Smooth muscle cell of the brain vasculature (primary cell): ENCODE measurements at regions not wholly inside any gene's neighbourhood (a gene's known extent, or its start where the extent isn't known, plus 50 kb on each side); places are given as distances from the start of the nearest gene placed in this dataset.

Experiments used
- DNase-seq: peaks from one replicate; pipeline ENCODE4 v3.0.0-alpha.2; 2012; ENCODE audit warnings: low read depth, low spot score

GRCh38 chr7:70907259-70908247, 224.4 kb upstream of the GALNT17 start:
- DNase-seq, result no peak

GRCh38 chr7:70913924-70914323, 218.0 kb upstream of the GALNT17 start:
- DNase-seq, result no peak

GRCh38 chr7:70915067-70915466, 216.9 kb upstream of the GALNT17 start:
- no peak for DNase-seq

- no peak for DNase-seq
These were observed 212.4 kb upstream of the GALNT17 start for GRCh38 chr7:70919481-70920073.

- DNase-seq, result no peak
These were observed 211.1 kb upstream of the GALNT17 start for GRCh38 chr7:70920876-70921275.

GRCh38 chr7:70923181-70923845, 208.6 kb upstream of the GALNT17 start:
- DNase-seq, result no peak

- no peak for DNase-seq
These were observed 206.4 kb upstream of the GALNT17 start for GRCh38 chr7:70925411-70926115.

GRCh38 chr7:70926666-70927065, 205.3 kb upstream of the GALNT17 start:
- DNase-seq, result no peak

- DNase-seq, result no peak
These were observed 196.6 kb upstream of the GALNT17 start for GRCh38 chr7:70935311-70935710.

- DNase-seq, result no peak
These were observed 196.1 kb upstream of the GALNT17 start for GRCh38 chr7:70935854-70936253.

GRCh38 chr7:70937424-70937823, 194.5 kb upstream of the GALNT17 start:
- DNase-seq, result no peak

GRCh38 chr7:70940597-70940996, 191.3 kb upstream of the GALNT17 start:
- no peak for DNase-seq

- no peak for DNase-seq
These were observed 189.2 kb upstream of the GALNT17 start for GRCh38 chr7:70942791-70943190.

- DNase-seq, result no peak
These were observed 187.4 kb upstream of the GALNT17 start for GRCh38 chr7:70944516-70944915.

GRCh38 chr7:70947181-70947580, 184.8 kb upstream of the GALNT17 start:
- no peak for DNase-seq

GRCh38 chr7:70949862-70950261, 182.1 kb upstream of the GALNT17 start:
- no peak for DNase-seq

GRCh38 chr7:70951271-70951962, 180.5 kb upstream of the GALNT17 start:
- DNase-seq, result no peak

GRCh38 chr7:70952311-70952710, 179.6 kb upstream of the GALNT17 start:
- DNase-seq, result no peak

- DNase-seq, result no peak
These were observed 178.6 kb upstream of the GALNT17 start for GRCh38 chr7:70953331-70953741.

- no peak for DNase-seq
These were observed 178.1 kb upstream of the GALNT17 start for GRCh38 chr7:70953796-70954195.

- DNase-seq, result no peak
These were observed 159.3 kb upstream of the GALNT17 start for GRCh38 chr7:70972693-70973092.
